GM23338 (cell line): ENCODE measurements at regions not wholly inside any gene's neighbourhood (a gene's known extent, or its start where the extent isn't known, plus 50 kb on each side); places are given as distances from the start of the nearest gene placed in this dataset.

Experiments used
- ATAC-seq: fragments of 200-7000 bp; cut with Tn5 transposase; 3 replicates; pipeline ENCODE4 v1.9.1; 2020
- DNase-seq: peaks from one replicate; pipeline ENCODE4 v3.0.0-alpha.2; 2015; ENCODE audit warnings: low spot score
- H2AFZ ChIP-seq: fragments of 200-600 bp; sonication (generic); 2 replicates; pipeline ENCODE4 v1.8.0; 2016; ENCODE audit warnings: antibody characterized with exemption, mild to moderate bottlenecking, moderate library complexity
- H3F3A ChIP-seq: fragments of 200-600 bp; sonication (generic); replicated peaks from 2 replicates; pipeline ENCODE4 v1.8.0; 2017; ENCODE audit warnings: antibody characterized with exemption, mixed run types, low read depth
- H3K27ac ChIP-seq: fragments of 200-600 bp; sonication (generic); 2 replicates; pipeline ENCODE4 v1.6.1; 2016; ENCODE audit warnings: low read depth
- H3K27me3 ChIP-seq: fragments of 200-600 bp; sonication (generic); 2 replicates; pipeline ENCODE4 v1.8.0; 2016; ENCODE audit warnings: mild to moderate bottlenecking, mixed run types, moderate library complexity; ENCODE audit not compliant: insufficient read depth
- H3K36me3 ChIP-seq: fragments of 200-600 bp; sonication (generic); 2 replicates; pipeline ENCODE4 v1.8.0; 2016; ENCODE audit warnings: mild to moderate bottlenecking; ENCODE audit not compliant: insufficient read depth
- H3K4me1 ChIP-seq: fragments of 200-600 bp; sonication (generic); 2 replicates; pipeline ENCODE4 v1.8.0; 2016; ENCODE audit warnings: mild to moderate bottlenecking, moderate library complexity; ENCODE audit not compliant: insufficient read depth
- H3K4me2 ChIP-seq: fragments of 200-600 bp; sonication (generic); 2 replicates; pipeline ENCODE4 v1.7.1; 2017; ENCODE audit warnings: mixed run types
- H3K4me3 ChIP-seq: fragments of 200-600 bp; sonication (generic); 2 replicates; pipeline ENCODE4 v1.6.1; 2016; ENCODE audit warnings: mixed run types
- H3K79me2 ChIP-seq: fragments of 200-600 bp; sonication (generic); replicated peaks from 2 replicates; pipeline ENCODE4 v1.8.0; 2017; ENCODE audit warnings: mild to moderate bottlenecking; ENCODE audit not compliant: insufficient read depth
- H3K9me2 ChIP-seq: fragments of 200-600 bp; sonication (generic); 2 replicates; pipeline ENCODE4 v1.8.0; 2017; ENCODE audit not compliant: insufficient read depth
- H4K20me1 ChIP-seq: fragments of 200-600 bp; sonication (generic); replicated peaks from 2 replicates; pipeline ENCODE4 v1.8.0; 2017; ENCODE audit warnings: mild to moderate bottlenecking; ENCODE audit not compliant: insufficient read depth
- H3K27ac Mint-ChIP-seq: 2 replicates; pipeline ENCODE4 v1.8.0; 2020; ENCODE audit warnings: inconsistent platforms, mild to moderate bottlenecking, moderate library complexity, mixed read lengths
- H3K27me3 Mint-ChIP-seq: 3 replicates; pipeline ENCODE4 v1.8.0; 2022; ENCODE audit warnings: low read depth, mild to moderate bottlenecking, moderate library complexity, mixed read lengths, inconsistent platforms; ENCODE audit not compliant: insufficient read depth, poor library complexity
- H3K36me3 Mint-ChIP-seq: 3 replicates; pipeline ENCODE4 v1.8.0; 2021; ENCODE audit warnings: low read depth, mild to moderate bottlenecking, inconsistent platforms, moderate library complexity, mixed read lengths
- H3K4me1 Mint-ChIP-seq: 3 replicates; pipeline ENCODE4 v1.8.0; 2020; ENCODE audit warnings: mild to moderate bottlenecking, inconsistent platforms, mixed read lengths
- H3K4me3 Mint-ChIP-seq: 3 replicates; pipeline ENCODE4 v1.8.0; 2021; ENCODE audit warnings: moderate library complexity, mild to moderate bottlenecking, inconsistent platforms, mixed read lengths
- H3K9me3 Mint-ChIP-seq: 3 replicates; pipeline ENCODE4 v1.8.0; 2020; ENCODE audit warnings: moderate library complexity, mild to moderate bottlenecking, inconsistent platforms, mixed read lengths
- ETS1 ChIP-seq: IDR thresholded peaks from 2 replicates; pipeline ENCODE4 v1.6.1; 2016; ENCODE audit warnings: antibody characterized with exemption
- EZH2 ChIP-seq: fragments of 200-600 bp; sonication (generic); IDR thresholded peaks from one replicate; pipeline ENCODE4 v1.8.0; 2017; ENCODE audit warnings: antibody characterized with exemption, mild to moderate bottlenecking, low read depth; ENCODE audit not compliant: unreplicated experiment
- EZH2phosphoT487 ChIP-seq: fragments of 200-600 bp; sonication (generic); IDR thresholded peaks from one replicate; pipeline ENCODE4 v1.8.1; 2018; ENCODE audit warnings: antibody characterized with exemption; ENCODE audit not compliant: unreplicated experiment
- JUNB ChIP-seq: IDR thresholded peaks from one replicate; pipeline ENCODE4 v1.6.1; 2016; ENCODE audit warnings: antibody characterized with exemption; ENCODE audit not compliant: unreplicated experiment
- ZNF331 ChIP-seq: fragments of 250-450 bp; sonication (Bioruptor Pico); IDR thresholded peaks from 2 replicates; pipeline ENCODE4 v1.5.0; 2020; ENCODE audit warnings: low read depth, mild to moderate bottlenecking, moderate library complexity
- TF ChIP-seq, protein P1 (sequence below): IDR thresholded peaks from one replicate; pipeline ENCODE4 v1.6.1; 2018; ENCODE audit warnings: antibody characterized with exemption; ENCODE audit not compliant: unreplicated experiment

- Histone ChIP-seq H3K27ac (no peak overlapping the region), H3K36me3 (no peaks in the 10 kb centered on the region), H3F3A (no peaks in the 10 kb centered on the region), H3K9me2 (no peaks in the 10 kb centered on the region), H3K27me3 (no peaks in the 10 kb centered on the region), H3K4me2 (no peak overlapping the region), H2AFZ (no peak overlapping the region), H3K79me2 (no peaks in the 10 kb centered on the region), H3K4me1 (no peaks in the 10 kb centered on the region), H3K4me3 (no peak overlapping the region), H4K20me1 (no peaks in the 10 kb centered on the region)
- DNase-seq (no peak), ATAC-seq (no peak)
- Mint-ChIP-seq H3K4me1 (no peaks in the 10 kb centered on the region), H3K27ac (no peak overlapping the region), H3K4me3 (no peak overlapping the region), H3K27me3 (no peaks in the 10 kb centered on the region), H3K36me3 (no peaks in the 10 kb centered on the region), H3K9me3 (no peaks in the 10 kb centered on the region)
- TF ChIP-seq, protein P1, sequence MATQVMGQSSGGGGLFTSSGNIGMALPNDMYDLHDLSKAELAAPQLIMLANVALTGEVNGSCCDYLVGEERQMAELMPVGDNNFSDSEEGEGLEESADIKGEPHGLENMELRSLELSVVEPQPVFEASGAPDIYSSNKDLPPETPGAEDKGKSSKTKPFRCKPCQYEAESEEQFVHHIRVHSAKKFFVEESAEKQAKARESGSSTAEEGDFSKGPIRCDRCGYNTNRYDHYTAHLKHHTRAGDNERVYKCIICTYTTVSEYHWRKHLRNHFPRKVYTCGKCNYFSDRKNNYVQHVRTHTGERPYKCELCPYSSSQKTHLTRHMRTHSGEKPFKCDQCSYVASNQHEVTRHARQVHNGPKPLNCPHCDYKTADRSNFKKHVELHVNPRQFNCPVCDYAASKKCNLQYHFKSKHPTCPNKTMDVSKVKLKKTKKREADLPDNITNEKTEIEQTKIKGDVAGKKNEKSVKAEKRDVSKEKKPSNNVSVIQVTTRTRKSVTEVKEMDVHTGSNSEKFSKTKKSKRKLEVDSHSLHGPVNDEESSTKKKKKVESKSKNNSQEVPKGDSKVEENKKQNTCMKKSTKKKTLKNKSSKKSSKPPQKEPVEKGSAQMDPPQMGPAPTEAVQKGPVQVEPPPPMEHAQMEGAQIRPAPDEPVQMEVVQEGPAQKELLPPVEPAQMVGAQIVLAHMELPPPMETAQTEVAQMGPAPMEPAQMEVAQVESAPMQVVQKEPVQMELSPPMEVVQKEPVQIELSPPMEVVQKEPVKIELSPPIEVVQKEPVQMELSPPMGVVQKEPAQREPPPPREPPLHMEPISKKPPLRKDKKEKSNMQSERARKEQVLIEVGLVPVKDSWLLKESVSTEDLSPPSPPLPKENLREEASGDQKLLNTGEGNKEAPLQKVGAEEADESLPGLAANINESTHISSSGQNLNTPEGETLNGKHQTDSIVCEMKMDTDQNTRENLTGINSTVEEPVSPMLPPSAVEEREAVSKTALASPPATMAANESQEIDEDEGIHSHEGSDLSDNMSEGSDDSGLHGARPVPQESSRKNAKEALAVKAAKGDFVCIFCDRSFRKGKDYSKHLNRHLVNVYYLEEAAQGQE = no peak
These were observed 247.0 kb upstream of the SYT4 start for GRCh38 chr18:43524260-43524659.

DNA sequence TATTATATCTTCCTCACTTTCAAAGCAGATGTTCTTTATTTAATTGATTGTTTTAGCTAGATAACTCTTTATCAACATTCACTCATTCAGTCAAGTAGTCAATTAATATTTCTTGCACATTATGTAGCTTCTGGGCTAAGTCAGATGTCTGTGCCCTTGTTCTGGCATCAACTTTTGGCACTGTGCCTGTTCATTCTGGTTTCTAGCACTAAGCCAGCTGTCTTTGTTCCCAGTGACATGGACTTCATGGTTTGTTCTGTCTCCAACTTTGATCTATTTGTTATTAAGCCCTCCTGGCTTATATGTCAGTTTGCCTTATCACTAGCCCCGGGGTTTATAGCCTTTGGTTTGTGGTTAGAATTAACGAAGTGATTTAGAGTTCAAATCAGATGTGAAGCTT lies 247.9 kb upstream of the SYT4 start:
- Mint-ChIP-seq H3K27ac (no peak overlapping the region), H3K4me1 (no peaks in the 10 kb centered on the region), H3K27me3 (no peaks in the 10 kb centered on the region), H3K9me3 (no peaks in the 10 kb centered on the region), H3K36me3 (no peaks in the 10 kb centered on the region), H3K4me3 (no peak overlapping the region)
- no peaks in the 10 kb centered on the region for H3F3A ChIP-seq
- DNase-seq (no peak), ATAC-seq (no peak)
- H3K79me2 ChIP-seq = no peaks in the 10 kb centered on the region
- H3K27ac ChIP-seq = no peak overlapping the region
- H3K27me3 ChIP-seq = no peaks in the 10 kb centered on the region
- H3K9me2 ChIP-seq = no peaks in the 10 kb centered on the region
- TF ChIP-seq ZNF331 (CRISPR knock-in tag) = no peak
- TF ChIP-seq JUNB = no peak
- no peak for TF ChIP-seq EZH2
- TF ChIP-seq ETS1 = no peak
- TF ChIP-seq EZH2phosphoT487 = no peak
- no peak overlapping the region for H2AFZ ChIP-seq
- no peak overlapping the region for H3K4me2 ChIP-seq
- H3K36me3 ChIP-seq = no peaks in the 10 kb centered on the region
- no peak overlapping the region for H3K4me3 ChIP-seq
- no peaks in the 10 kb centered on the region for H3K4me1 ChIP-seq
- H4K20me1 ChIP-seq = no peaks in the 10 kb centered on the region
